ENCODE measurements at regions not wholly inside any gene's neighbourhood (a gene's known extent, or its start where the extent isn't known, plus 50 kb on each side); places are given as distances from the start of the nearest gene placed in this dataset.

DNA sequence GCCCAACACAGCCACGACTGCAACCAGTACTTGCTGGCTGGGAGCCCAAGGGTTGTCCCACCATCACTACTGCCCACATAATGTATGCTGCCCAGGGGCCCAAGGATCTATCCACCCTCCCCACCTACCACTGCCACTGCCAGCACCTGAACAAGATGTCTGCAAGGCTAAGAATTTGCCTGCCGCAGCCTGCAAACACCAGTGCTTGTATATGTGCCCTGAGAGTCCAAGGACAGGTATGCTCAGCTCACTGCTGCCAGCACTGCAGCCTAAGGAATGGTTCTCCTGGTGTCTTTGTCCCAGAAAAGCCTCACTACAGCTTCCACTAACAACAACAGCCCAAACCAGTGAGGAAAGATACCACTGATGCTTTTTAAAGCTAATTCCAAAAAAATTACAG is 1174.0 kb downstream of the SORCS1 start:
- TF ChIP-seq, protein P1, sequence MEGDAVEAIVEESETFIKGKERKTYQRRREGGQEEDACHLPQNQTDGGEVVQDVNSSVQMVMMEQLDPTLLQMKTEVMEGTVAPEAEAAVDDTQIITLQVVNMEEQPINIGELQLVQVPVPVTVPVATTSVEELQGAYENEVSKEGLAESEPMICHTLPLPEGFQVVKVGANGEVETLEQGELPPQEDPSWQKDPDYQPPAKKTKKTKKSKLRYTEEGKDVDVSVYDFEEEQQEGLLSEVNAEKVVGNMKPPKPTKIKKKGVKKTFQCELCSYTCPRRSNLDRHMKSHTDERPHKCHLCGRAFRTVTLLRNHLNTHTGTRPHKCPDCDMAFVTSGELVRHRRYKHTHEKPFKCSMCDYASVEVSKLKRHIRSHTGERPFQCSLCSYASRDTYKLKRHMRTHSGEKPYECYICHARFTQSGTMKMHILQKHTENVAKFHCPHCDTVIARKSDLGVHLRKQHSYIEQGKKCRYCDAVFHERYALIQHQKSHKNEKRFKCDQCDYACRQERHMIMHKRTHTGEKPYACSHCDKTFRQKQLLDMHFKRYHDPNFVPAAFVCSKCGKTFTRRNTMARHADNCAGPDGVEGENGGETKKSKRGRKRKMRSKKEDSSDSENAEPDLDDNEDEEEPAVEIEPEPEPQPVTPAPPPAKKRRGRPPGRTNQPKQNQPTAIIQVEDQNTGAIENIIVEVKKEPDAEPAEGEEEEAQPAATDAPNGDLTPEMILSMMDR (conservative IDR thresholded peaks at IDR 0.05): no peak
- no peak overlapping the region for H3K27ac ChIP-seq

DNA sequence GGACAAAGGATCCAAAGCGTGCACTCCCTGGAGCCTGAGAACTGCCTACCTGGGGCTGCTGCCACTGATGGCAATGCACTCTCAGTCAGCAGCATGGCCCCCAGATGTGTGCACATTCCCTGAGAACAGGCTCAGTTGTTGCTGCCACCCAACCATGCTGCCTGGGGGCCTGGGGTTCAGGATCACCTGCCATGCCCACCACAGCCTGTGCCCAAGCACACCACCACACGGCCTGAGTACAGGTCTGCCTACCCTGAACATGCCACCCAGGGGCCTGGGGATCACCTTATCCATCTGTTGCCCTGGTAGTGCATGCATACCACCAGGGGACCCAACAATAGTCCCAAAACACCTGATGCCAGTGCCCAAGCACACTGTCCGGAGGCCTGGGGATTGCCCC is 1174.5 kb downstream of the SORCS1 start:
- TF ChIP-seq, protein P1 (conservative IDR thresholded peaks at IDR 0.05): no peak

DNA sequence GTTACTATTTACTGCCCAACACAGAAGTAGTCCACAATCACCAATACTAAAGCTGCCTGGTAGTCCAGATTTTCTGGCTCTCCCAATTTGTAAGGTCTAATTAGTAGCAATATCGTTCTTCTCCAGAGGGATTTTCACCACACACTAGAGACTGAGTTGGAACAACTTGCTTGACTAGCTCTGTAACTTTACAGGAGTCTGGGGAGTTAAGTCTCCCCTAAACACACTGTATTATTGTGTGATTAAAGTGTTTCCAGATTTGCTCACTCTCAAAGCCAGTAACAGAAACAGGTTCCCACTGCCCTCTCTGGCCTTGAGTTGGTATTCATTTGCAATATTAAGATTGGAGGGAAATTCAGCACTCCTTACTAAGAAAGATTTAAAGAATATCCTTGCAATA is 1175.7 kb downstream of the SORCS1 start:
- TF ChIP-seq, protein P1 (conservative IDR thresholded peaks at IDR 0.05): no peak
- H3K27ac ChIP-seq: no peak overlapping the region

More for the DNA sequence above, 1174.5 kb downstream of the SORCS1 start:
- H3K27ac ChIP-seq: no peak overlapping the region

DNA sequence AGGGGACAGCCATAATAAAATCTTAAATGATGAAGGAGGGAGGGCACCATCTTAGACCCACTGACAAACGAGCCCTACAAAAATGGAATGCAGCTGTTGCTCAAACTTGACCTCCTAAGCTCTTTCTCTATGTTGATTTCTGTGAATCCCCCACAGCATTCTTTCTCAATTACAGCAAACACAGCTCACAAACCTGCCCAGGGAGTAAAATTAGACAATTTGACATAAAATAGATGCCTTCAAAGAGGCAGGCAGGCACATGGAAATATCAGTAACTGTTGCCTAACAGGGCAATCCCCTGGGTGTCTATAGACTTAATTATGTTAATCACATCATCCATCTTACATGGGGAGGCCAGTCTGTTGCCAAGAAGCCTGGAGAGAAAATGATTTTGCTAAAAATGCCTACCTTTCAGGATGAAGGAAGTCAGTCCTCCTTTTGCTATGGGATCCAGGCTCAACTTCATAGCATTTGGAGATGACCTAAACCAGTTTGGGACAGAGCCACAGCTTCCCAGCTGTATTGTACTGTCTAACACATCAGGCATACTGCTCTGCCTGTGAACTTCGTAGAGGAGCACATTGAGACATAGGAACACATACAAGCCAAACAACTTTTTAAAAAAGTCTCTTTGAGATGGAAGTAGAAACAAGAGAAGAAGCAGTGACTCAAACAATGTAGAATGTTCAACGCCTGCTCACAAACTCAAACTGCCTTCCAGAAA is 1177.4 kb downstream of the SORCS1 start:
- H3K27ac ChIP-seq: no peak overlapping the region
- TF ChIP-seq, protein P1 (conservative IDR thresholded peaks at IDR 0.05): no peak

DNA sequence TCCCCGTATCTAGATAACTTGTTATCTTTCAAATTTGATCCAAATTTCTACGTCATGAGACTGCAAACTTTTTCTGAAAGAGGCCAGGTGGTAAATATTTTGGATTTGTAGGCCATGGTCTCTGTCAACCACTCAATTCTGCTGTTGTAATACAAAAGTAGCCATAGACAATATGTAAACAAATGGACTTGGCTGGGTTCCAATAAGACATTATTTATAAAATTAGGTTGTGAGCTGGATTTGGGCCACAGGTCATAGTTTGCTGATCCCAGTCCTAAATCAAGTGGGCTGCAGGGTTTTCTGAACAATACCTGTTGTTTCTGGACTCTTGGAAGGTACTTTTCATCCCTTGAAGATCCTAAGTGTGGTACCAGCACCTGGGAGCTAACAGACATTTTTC is 1178.0 kb downstream of the SORCS1 start:
- TF ChIP-seq, protein P1 (conservative IDR thresholded peaks at IDR 0.05): no peak
- no peak overlapping the region for H3K27ac ChIP-seq

DNA sequence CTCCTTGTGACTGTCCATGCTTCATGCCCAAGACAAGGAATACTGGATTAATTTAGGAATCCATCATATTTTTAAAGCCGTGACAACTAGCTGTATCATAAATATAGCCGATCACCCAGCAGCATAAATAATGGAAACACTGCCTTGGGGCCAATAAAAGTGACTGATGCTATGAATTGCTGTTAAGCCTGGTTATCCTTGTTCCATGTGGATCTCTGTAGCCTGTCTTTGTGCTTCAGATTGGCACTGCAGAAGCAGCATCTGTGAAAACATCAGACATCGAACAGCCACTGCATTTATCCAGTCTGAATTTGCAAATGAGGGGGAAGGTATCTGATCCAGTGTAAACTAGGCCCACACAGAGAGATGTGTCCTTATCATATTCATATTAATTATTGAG is 1181.8 kb downstream of the SORCS1 start:
- no peak overlapping the region for H3K27ac ChIP-seq
- TF ChIP-seq, protein P1 (conservative IDR thresholded peaks at IDR 0.05): no peak

DNA sequence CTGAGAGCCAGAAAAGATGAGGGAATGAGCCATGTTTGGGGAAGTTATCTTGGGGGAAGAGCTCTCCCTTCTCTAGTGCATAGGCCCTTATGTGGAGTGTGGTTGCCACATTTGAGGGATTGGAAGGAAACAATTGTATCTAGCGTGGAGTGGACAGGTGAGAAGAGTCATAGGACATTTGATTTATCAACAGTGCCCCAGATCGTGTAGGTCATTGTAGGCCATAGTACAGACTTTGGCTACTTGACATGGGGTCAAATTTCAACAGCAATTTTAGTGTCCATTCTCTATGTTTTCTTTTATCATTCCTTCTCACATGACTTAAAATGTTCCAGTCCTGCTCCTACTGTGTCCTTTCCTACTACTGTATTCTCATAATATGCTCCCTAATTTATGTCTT is 1182.8 kb downstream of the SORCS1 start:
- TF ChIP-seq, protein P1 (conservative IDR thresholded peaks at IDR 0.05): no peak
- H3K27ac ChIP-seq: no peak overlapping the region

Data from VCaP (cell line).